SK-N-SH (cell line): ENCODE measurements at regions not wholly inside any gene's neighbourhood (a gene's known extent, or its start where the extent isn't known, plus 50 kb on each side); places are given as distances from the start of the nearest gene placed in this dataset.

Source experiments
- CTCF ChIA-PET: fragments of 300-600, 350-600 bp; formaldehyde crosslinking; extraction: SDS; loops from one replicate; lab custom pipeline; 2021; lab: Yijun Ruan, JAX
- POLR2A ChIA-PET: fragments of 350-600 bp; sonication (Branson Sonifier 250); formaldehyde crosslinking; extraction: SDS; loops from one replicate; lab custom pipeline; 2020; ENCODE audit warnings: antibody characterized with exemption, inconsistent platforms; lab: Yijun Ruan, JAX
- DNase-seq: peaks from one replicate; pipeline ENCODE4 v3.0.0; 2012
- H2AFZ ChIP-seq: fragments of 200-600 bp; sonication (generic); 2 replicates; pipeline ENCODE4 v1.8.1; 2016; ENCODE audit warnings: antibody characterized with exemption, mild to moderate bottlenecking, low read depth
- H3F3A ChIP-seq: fragments of 200-600 bp; sonication (generic); replicated peaks from 2 replicates; pipeline ENCODE3; 2016; ENCODE audit warnings: antibody characterized with exemption, mild to moderate bottlenecking; ENCODE audit not compliant: insufficient read depth
- H3K27ac ChIP-seq, 2 experiments: fragments of 200-500 bp in 1 of 2; fragments of 200-600 bp in 1 of 2; sonication (Bioruptor generic) in 1 of 2; sonication (generic), shearing (Covaris generic) in 1 of 2; 2 replicates each; pipeline versions ENCODE4 v1.5.1 to v1.6.1; 2014 to 2016; ENCODE audit warnings: low read depth in 2 of 2, inconsistent platforms in 1 of 2, low read length in 1 of 2, mild to moderate bottlenecking in 1 of 2, mixed read lengths in 1 of 2
- H3K27me3 ChIP-seq: fragments of 200-600 bp; sonication (generic), shearing (Covaris generic); 2 replicates; pipeline ENCODE4 v1.6.1; 2016; ENCODE audit warnings: mixed run types; ENCODE audit not compliant: insufficient read depth
- H3K36me3 ChIP-seq, 2 experiments: fragments of 200-500 bp in 1 of 2; fragments of 200-600 bp in 1 of 2; sonication (Bioruptor generic) in 1 of 2; sonication (generic) in 1 of 2; replicated peaks in 1 of 2; 2 replicates each; pipeline versions ENCODE3 to v1.5.1; 2014 to 2016; ENCODE audit warnings: low read length in 1 of 2, mild to moderate bottlenecking in 1 of 2; ENCODE audit not compliant: insufficient read depth in 2 of 2, control insufficient read depth in 1 of 2
- H3K4me1 ChIP-seq, 2 experiments: fragments of 200-500 bp in 1 of 2; fragments of 200-600 bp in 1 of 2; sonication (Bioruptor generic) in 1 of 2; sonication (generic), shearing (Covaris generic) in 1 of 2; 2 replicates each; pipeline versions ENCODE4 v1.5.1 to v1.6.1; 2014 to 2016; ENCODE audit warnings: low read depth in 1 of 2, low read length in 1 of 2, mixed run types in 1 of 2; ENCODE audit not compliant: insufficient read depth in 2 of 2, control insufficient read depth in 1 of 2
- H3K4me2 ChIP-seq: fragments of 200-600 bp; sonication (generic), shearing (Covaris generic); 2 replicates; pipeline ENCODE4 v1.6.1; 2017; ENCODE audit warnings: mixed run types
- H3K4me3 ChIP-seq, 2 experiments: fragments of 200-500 bp in 1 of 2; fragments of 200-600 bp in 1 of 2; sonication (Bioruptor generic) in 1 of 2; sonication (generic), shearing (Covaris generic) in 1 of 2; 2 replicates each; pipeline versions ENCODE4 v1.5.1 to v1.8.1; 2014 to 2016; ENCODE audit warnings: low read depth in 2 of 2, inconsistent platforms in 1 of 2, low read length in 1 of 2, mild to moderate bottlenecking in 1 of 2, mixed read lengths in 1 of 2, moderate library complexity in 1 of 2
- H3K79me2 ChIP-seq: fragments of 200-600 bp; sonication (generic); 2 replicates; pipeline ENCODE4 v1.8.1; 2017; ENCODE audit warnings: mild to moderate bottlenecking; ENCODE audit not compliant: insufficient read depth
- H3K9ac ChIP-seq: fragments of 200-600 bp; sonication (generic); 2 replicates; pipeline ENCODE4 v1.6.1; 2017; ENCODE audit warnings: mixed run types
- H3K9me2 ChIP-seq: fragments of 200-600 bp; sonication (generic); 2 replicates; pipeline ENCODE4 v1.6.1; 2017; ENCODE audit warnings: mixed run types
- H3K9me3 ChIP-seq: fragments of 200-600 bp; sonication (generic); 2 replicates; pipeline ENCODE4 v1.6.1; 2017; ENCODE audit warnings: mixed run types, mild to moderate bottlenecking, moderate library complexity
- H4K20me1 ChIP-seq: fragments of 200-600 bp; sonication (generic); 2 replicates; pipeline ENCODE4 v1.6.1; 2017; ENCODE audit warnings: mild to moderate bottlenecking, mixed run types; ENCODE audit not compliant: insufficient read depth
- ELF1 ChIP-seq: IDR thresholded peaks from 2 replicates; pipeline ENCODE4 v1.4.0; 2012
- MEF2A ChIP-seq: IDR thresholded peaks from 2 replicates; pipeline ENCODE4 v1.4.0; 2012; ENCODE audit warnings: low read depth, borderline replicate concordance
- NFIC ChIP-seq: IDR thresholded peaks from 2 replicates; pipeline ENCODE4 v1.4.0; 2012; ENCODE audit warnings: borderline replicate concordance
- PBX3 ChIP-seq: IDR thresholded peaks from 2 replicates; pipeline ENCODE4; 2012
- POLR2AphosphoS5 ChIP-seq: IDR thresholded peaks from 2 replicates; pipeline ENCODE4 v1.6.1; 2012; ENCODE audit warnings: low read depth, low read length
- RFX5 ChIP-seq: IDR thresholded peaks from 2 replicates; pipeline ENCODE4 v1.6.1; 2012; ENCODE audit warnings: mild to moderate bottlenecking, improper control_type of control experiment, low read length
- RXRA ChIP-seq: IDR thresholded peaks from 2 replicates; pipeline ENCODE4 v1.4.0; 2012; ENCODE audit warnings: low read depth, mild to moderate bottlenecking, borderline replicate concordance
- TEAD4 ChIP-seq: IDR thresholded peaks from 2 replicates; pipeline ENCODE4 v1.4.0; 2012; ENCODE audit warnings: mild to moderate bottlenecking, borderline replicate concordance; ENCODE audit not compliant: insufficient read depth
- USF1 ChIP-seq: IDR thresholded peaks from 2 replicates; pipeline ENCODE4 v1.4.0; 2012; ENCODE audit warnings: low read depth, borderline replicate concordance
- USF2 ChIP-seq: fragments of 150-350 bp; IDR thresholded peaks from 2 replicates; pipeline ENCODE4 v1.6.1; 2017; ENCODE audit warnings: antibody characterized with exemption, low read length, low read depth, borderline replicate concordance
- WGBS: methylation state at CpG from one replicate; pipeline ENCODE4 v1.1.6; 2017; ENCODE audit warnings: low lambda C conversion rate; 5-methylcytosine and 5-hydroxymethylcytosine counted together

- H4K20me1 ChIP-seq: no peaks in the 10 kb centered on the region
- no peaks in the 10 kb centered on the region for H3K27me3 ChIP-seq
- H3K79me2 ChIP-seq: no peaks in the 10 kb centered on the region
- no peaks in the 10 kb centered on the region for H3K9me2 ChIP-seq
- WGBS: 11% methylated on average over 2 of the region's 2 CpGs
- no peaks in the 10 kb centered on the region for H3K36me3 ChIP-seq
- CTCF ChIA-PET: no interaction called here
- POLR2A ChIA-PET: no interaction called here
- no peak overlapping the region for H3K4me2 ChIP-seq
- no peak for DNase-seq
- no peak for TF ChIP-seq RFX5
- TF ChIP-seq RXRA: no peak
- TF ChIP-seq ELF1: no peak
- TF ChIP-seq POLR2AphosphoS5: no peak
- no peak for TF ChIP-seq NFIC
- TF ChIP-seq PBX3: no peak
- no peak overlapping the region for H2AFZ ChIP-seq
- no peaks in the 10 kb centered on the region for H3F3A ChIP-seq
- H3K9ac ChIP-seq: no peak overlapping the region
- no peak overlapping the region for H3K27ac ChIP-seq
- H3K4me3 ChIP-seq: no peak overlapping the region
- H3K4me1 ChIP-seq: no peaks in the 10 kb centered on the region; a peak in 1 of 4 replicates
- H3K9me3 ChIP-seq: no peaks in the 10 kb centered on the region
These were observed 198.0 kb upstream of the MAF start for GRCh38 chr16:79798416-79799053.

GRCh38 chr16:79797486-79797885 is 196.9 kb upstream of the MAF start:
- ChIA-PET CTCF (no interaction called here), POLR2A (no interaction called here)
- H3K27me3 ChIP-seq: no peaks in the 10 kb centered on the region
- no peak for TF ChIP-seq USF1
- no peak for TF ChIP-seq NFIC
- no peak for TF ChIP-seq TEAD4
- no peak for TF ChIP-seq USF2
- no peak for TF ChIP-seq MEF2A
- no peaks in the 10 kb centered on the region for H3K79me2 ChIP-seq
- no peaks in the 10 kb centered on the region for H3K9me2 ChIP-seq
- H3K4me2 ChIP-seq: no peak overlapping the region
- H4K20me1 ChIP-seq: no peaks in the 10 kb centered on the region
- H3K9me3 ChIP-seq: no peaks in the 10 kb centered on the region
- no peak overlapping the region for H3K27ac ChIP-seq
- no peaks in the 10 kb centered on the region for H3F3A ChIP-seq
- H3K9ac ChIP-seq: no peak overlapping the region
- H3K4me1 ChIP-seq: peaks cover 0 to 9% of the 10 kb centered on the region in 2 experiments; a peak in 2 of 4 replicates
- H3K4me3 ChIP-seq: no peak overlapping the region
- no peak overlapping the region for H2AFZ ChIP-seq
- no peak for DNase-seq
- no peaks in the 10 kb centered on the region for H3K36me3 ChIP-seq
- 33% methylated on average over 5 of the region's 8 CpGs for WGBS
